ENCODE measurements at regions not wholly inside any gene's neighbourhood (a gene's known extent, or its start where the extent isn't known, plus 50 kb on each side); places are given as distances from the start of the nearest gene placed in this dataset.

DNA sequence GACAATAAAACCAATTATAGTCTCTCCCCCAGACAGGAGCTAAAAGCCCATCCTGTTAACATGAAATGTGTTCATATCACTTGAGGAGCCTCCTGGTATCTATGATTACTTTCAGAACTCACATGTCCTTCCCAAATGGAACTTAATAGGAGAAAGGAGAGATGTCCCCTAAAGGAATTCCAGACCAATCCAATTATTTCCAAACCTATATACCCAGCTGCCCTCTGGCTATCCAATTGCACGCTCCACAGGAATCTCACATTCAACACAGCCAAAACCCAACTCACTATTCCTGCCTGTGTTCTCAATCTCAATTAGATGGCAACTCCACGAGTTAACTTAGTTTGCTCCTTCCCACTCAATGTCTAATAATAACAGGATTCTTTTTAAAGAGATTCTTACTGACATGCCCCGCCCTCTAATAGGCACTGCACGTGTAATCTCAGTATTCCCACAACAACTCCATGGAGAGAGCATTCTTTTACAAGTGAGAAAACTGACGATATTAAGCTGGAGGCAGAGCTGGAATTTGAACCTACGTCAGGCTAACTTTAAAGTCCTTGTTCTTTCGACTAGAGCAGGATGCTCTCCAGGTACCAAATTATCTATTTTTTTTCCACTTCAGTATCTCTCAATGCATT lies 59.1 kb upstream of the SEC16B start:
- no peaks in the 10 kb centered on the region for H4K20me1 ChIP-seq (ENCODE audit: insufficient read depth)
- TF ChIP-seq POLR2AphosphoS5 (IDR thresholded peaks at IDR 0.05; ENCODE audit: low read depth, low read length) = no peak
- no peak for TF ChIP-seq CBX3 (IDR thresholded peaks at IDR 0.05; ENCODE audit: low read depth)
- no peak for TF ChIP-seq SIN3A (IDR thresholded peaks at IDR 0.05; ENCODE audit: low read depth)
- TF ChIP-seq YY1 (IDR thresholded peaks at IDR 0.05; ENCODE audit: extremely low read depth, insufficient replicate concordance, low read depth, low read length) = no peak
- no peak for TF ChIP-seq SRF (IDR thresholded peaks at IDR 0.05; ENCODE audit: low read depth)
- TF ChIP-seq POLR2A (IDR thresholded peaks at IDR 0.05; ENCODE audit: borderline replicate concordance, extremely low read depth, insufficient read depth, insufficient read length) = no peak
- TF ChIP-seq ZNF274 (IDR thresholded peaks at IDR 0.05; ENCODE audit: low read depth, low read length) = no peak
- TF ChIP-seq, protein P1, sequence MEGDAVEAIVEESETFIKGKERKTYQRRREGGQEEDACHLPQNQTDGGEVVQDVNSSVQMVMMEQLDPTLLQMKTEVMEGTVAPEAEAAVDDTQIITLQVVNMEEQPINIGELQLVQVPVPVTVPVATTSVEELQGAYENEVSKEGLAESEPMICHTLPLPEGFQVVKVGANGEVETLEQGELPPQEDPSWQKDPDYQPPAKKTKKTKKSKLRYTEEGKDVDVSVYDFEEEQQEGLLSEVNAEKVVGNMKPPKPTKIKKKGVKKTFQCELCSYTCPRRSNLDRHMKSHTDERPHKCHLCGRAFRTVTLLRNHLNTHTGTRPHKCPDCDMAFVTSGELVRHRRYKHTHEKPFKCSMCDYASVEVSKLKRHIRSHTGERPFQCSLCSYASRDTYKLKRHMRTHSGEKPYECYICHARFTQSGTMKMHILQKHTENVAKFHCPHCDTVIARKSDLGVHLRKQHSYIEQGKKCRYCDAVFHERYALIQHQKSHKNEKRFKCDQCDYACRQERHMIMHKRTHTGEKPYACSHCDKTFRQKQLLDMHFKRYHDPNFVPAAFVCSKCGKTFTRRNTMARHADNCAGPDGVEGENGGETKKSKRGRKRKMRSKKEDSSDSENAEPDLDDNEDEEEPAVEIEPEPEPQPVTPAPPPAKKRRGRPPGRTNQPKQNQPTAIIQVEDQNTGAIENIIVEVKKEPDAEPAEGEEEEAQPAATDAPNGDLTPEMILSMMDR (IDR thresholded peaks at IDR 0.05 in 2 of 3, conservative IDR thresholded peaks at IDR 0.05 in 1 of 3; ENCODE audit: borderline replicate concordance in 1 of 3, insufficient read depth in 1 of 3, low read depth in 2 of 3, low read length in 2 of 3) = no peak
- no peak for TF ChIP-seq ELF1 (IDR thresholded peaks at IDR 0.05; ENCODE audit: borderline replicate concordance, low read depth)
- H3K36me3 ChIP-seq (ENCODE audit: control insufficient read depth in 1 of 2, insufficient read depth in 2 of 2, low read length in 2 of 2) = no peaks in the 10 kb centered on the region
- H3K79me2 ChIP-seq (ENCODE audit: insufficient read depth, low read length) = no peaks in the 10 kb centered on the region
- no peak overlapping the region for H3K4me3 ChIP-seq (replicated peaks in 1 of 2; ENCODE audit: low read depth in 1 of 2, low read length in 2 of 2)
- H3K27me3 ChIP-seq (ENCODE audit: insufficient read depth, low read length) = no peaks in the 10 kb centered on the region
- BruUV-seq (replicated peaks) = no TSS peak
- H3K4me2 ChIP-seq (ENCODE audit: low read length) = no peak overlapping the region
- H3K27ac ChIP-seq (ENCODE audit: low read depth, low read length) = no peak overlapping the region
- ATAC-seq (no peak), DNase-seq (ENCODE audit: low read depth, low spot score) (no peak)
- H3K9me3 ChIP-seq (ENCODE audit: control insufficient read depth in 1 of 2, insufficient read depth in 1 of 2, low read depth in 1 of 2, low read length in 2 of 2) = no peaks in the 10 kb centered on the region
- peaks cover 0 to 4% of the 10 kb centered on the region in 2 experiments; a peak in 1 of 4 replicates for H3K4me1 ChIP-seq (ENCODE audit: control insufficient read depth in 1 of 2, insufficient read depth in 2 of 2, low read length in 2 of 2)
- ChIA-PET CTCF (no interaction called here), RAD21 (ENCODE audit: low non-redundant PET in 1 of 2, low total read pairs in 2 of 2, uncharacterized antibody in 2 of 2, unreplicated experiment in 2 of 2) (no interaction called here), POLR2A (no interaction called here)
- H3K9me2 ChIP-seq (ENCODE audit: insufficient read depth) = no peaks in the 10 kb centered on the region
- intact Hi-C loops (cut with micrococcal nuclease) = no loop called here
- no peak overlapping the region for H3K9ac ChIP-seq (ENCODE audit: low read length)
- no peak overlapping the region for H2AFZ ChIP-seq (ENCODE audit: low read depth, low read length, poor library complexity, severe bottlenecking)
